ENCODE measurements at regions not wholly inside any gene's neighbourhood (a gene's known extent, or its start where the extent isn't known, plus 50 kb on each side); places are given as distances from the start of the nearest gene placed in this dataset.
"Not testable (repeated sequence)": the region's sequence is repeated elsewhere in the genome, so short reads cannot be mapped to it uniquely, and the experiment has no call there.

DNA sequence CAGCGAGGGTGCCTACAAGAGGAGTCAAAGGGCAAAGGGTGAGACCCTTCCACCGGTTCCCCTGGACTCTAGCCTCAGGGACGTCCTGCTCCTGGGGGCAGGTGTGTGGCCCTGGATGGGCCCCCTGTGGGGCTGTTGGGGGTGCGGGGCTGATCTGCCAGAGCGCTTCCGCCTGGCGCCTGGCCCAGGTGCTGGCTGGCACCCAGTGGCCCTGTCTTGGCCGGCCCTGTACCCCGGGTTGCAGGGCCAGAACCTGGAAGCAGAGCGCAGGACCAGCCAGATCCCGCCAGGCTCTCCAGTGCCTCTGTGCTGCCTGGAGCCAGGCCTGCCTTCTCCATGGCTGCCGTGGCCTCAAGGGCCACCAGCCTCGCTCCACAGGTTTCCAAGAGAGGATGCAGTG lies 1625.8 kb upstream of the GOT2 start:
- in situ Hi-C loops (cut with HindIII; ENCODE audit: low pct_unique_long_range_greater_than_20kb, low sequenced_read_pairs); H3K9me3 ChIP-seq (ENCODE audit: control insufficient read depth, insufficient read depth, low read depth, low read length); intact Hi-C loops (cut with micrococcal nuclease; ENCODE audit: unreplicated experiment); H3K4me3 ChIP-seq (ENCODE audit: low read depth in 2 of 2, low read length in 2 of 2); ATAC-seq; H3K4me1 ChIP-seq (ENCODE audit: control insufficient read depth, insufficient read depth, low read length); CTCF ChIA-PET; H3K27me3 ChIP-seq (ENCODE audit: control insufficient read depth, insufficient read depth, low read length); BruUV-seq (replicated peaks); H3K27ac ChIP-seq (ENCODE audit: low read length); POLR2A ChIA-PET; DNase-seq (ENCODE audit: low read depth, low spot score); H3K36me3 ChIP-seq (ENCODE audit: control insufficient read depth, insufficient read depth, low read length): not testable (repeated sequence)

DNA sequence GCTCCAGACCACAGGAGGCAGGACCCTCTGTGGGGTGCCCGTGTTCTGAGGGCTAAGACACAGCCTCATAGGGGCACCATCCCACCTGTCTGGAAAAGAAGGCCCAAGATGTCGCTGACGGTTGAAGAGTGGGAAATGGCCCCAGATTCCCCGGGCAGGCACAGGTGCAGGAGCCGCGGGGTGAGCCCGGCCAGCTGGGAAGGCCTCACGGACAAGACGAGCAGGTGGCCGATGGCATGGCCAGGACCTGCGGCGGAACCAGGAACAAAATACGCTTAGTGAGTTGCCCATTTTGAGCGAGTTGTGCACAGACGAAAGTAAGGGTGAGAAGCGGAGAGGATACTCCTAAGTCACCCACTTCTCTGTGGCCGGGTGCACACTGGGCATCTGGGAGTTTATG lies 1625.3 kb upstream of the GOT2 start:
- H3K36me3 ChIP-seq (ENCODE audit: control insufficient read depth, insufficient read depth, low read length); intact Hi-C loops (cut with micrococcal nuclease; ENCODE audit: unreplicated experiment); CTCF ChIA-PET; H3K27ac ChIP-seq (ENCODE audit: low read length); ATAC-seq; H3K9me3 ChIP-seq (ENCODE audit: control insufficient read depth, insufficient read depth, low read depth, low read length); H3K4me3 ChIP-seq (ENCODE audit: low read depth in 2 of 2, low read length in 2 of 2); BruUV-seq (replicated peaks); DNase-seq (ENCODE audit: low read depth, low spot score); H3K4me1 ChIP-seq (ENCODE audit: control insufficient read depth, insufficient read depth, low read length); in situ Hi-C loops (cut with HindIII; ENCODE audit: low pct_unique_long_range_greater_than_20kb, low sequenced_read_pairs); H3K27me3 ChIP-seq (ENCODE audit: control insufficient read depth, insufficient read depth, low read length); POLR2A ChIA-PET: not testable (repeated sequence)

DNA sequence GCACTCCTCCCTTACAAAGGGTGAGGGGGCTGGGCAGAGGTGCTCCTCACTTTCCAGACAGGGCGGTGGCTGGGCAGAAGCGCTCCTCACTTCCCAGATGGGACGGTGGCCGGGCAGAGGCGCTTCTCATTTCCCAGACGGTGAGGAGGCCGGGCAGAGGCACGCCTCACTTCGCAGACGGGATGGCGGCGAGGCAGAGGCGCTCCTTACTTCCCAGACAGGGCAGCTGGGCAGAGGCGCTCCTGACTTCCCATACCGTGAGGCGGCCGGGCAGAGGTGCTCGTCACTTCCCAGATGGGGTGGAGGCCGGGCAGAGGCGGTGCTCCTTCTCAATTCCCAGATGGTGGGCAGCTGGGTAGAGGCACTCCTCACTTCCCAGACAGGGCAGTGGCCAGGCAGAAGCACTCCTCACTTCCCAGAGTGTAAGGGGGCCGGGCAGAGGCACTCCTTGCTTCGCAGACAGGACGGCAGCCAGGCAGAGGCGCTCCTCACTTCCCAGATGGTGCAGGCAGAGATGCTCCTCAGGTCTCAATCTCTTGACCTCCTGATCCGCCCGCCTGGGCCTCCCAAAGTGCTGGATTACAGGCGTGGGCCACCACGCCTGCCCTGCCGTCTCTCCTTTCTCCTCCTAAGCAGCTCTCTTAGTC lies 1623.9 kb upstream of the GOT2 start:
- H3K9me3 ChIP-seq (ENCODE audit: control insufficient read depth, insufficient read depth, low read depth, low read length); H3K27me3 ChIP-seq (ENCODE audit: control insufficient read depth, insufficient read depth, low read length); H3K4me1 ChIP-seq (ENCODE audit: control insufficient read depth, insufficient read depth, low read length); intact Hi-C loops (cut with micrococcal nuclease; ENCODE audit: unreplicated experiment); DNase-seq (ENCODE audit: low read depth, low spot score); H3K27ac ChIP-seq (ENCODE audit: low read length); BruUV-seq (replicated peaks); in situ Hi-C loops (cut with HindIII; ENCODE audit: low pct_unique_long_range_greater_than_20kb, low sequenced_read_pairs); POLR2A ChIA-PET; CTCF ChIA-PET; ATAC-seq; H3K4me3 ChIP-seq (ENCODE audit: low read depth in 2 of 2, low read length in 2 of 2); H3K36me3 ChIP-seq (ENCODE audit: control insufficient read depth, insufficient read depth, low read length): not testable (repeated sequence)

DNA sequence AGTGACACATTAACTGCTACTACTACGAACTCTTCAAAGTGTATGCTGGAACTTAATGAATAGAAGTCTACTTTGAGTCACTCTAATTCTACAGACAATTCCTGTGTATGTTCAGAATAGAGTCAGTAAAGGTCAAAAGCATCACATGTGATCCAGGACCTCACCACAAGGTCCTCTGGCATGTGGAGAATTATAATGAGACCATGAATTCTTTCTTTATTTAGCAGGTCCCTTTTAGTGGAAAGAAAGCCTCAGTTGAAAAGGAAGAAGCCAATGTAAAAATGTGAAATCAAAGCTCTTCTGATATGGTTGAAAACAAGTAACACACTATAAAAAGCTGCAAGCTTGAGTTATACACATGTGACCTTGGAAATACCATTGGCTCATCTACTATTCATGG lies 1612.1 kb upstream of the GOT2 start:
- DNase-seq (ENCODE audit: low read depth, low spot score): no peak
- BruUV-seq (replicated peaks): no TSS peak
- TF ChIP-seq SIN3A (IDR thresholded peaks at IDR 0.05; ENCODE audit: borderline replicate concordance, insufficient read depth, low read depth, low read length) (no peak), TCF7L2 (IDR thresholded peaks at IDR 0.05; ENCODE audit: low read depth, low read length) (no peak), POLR2AphosphoS5 (IDR thresholded peaks at IDR 0.05; ENCODE audit: low read depth, low read length) (no peak)
- TF ChIP-seq, protein P1, sequence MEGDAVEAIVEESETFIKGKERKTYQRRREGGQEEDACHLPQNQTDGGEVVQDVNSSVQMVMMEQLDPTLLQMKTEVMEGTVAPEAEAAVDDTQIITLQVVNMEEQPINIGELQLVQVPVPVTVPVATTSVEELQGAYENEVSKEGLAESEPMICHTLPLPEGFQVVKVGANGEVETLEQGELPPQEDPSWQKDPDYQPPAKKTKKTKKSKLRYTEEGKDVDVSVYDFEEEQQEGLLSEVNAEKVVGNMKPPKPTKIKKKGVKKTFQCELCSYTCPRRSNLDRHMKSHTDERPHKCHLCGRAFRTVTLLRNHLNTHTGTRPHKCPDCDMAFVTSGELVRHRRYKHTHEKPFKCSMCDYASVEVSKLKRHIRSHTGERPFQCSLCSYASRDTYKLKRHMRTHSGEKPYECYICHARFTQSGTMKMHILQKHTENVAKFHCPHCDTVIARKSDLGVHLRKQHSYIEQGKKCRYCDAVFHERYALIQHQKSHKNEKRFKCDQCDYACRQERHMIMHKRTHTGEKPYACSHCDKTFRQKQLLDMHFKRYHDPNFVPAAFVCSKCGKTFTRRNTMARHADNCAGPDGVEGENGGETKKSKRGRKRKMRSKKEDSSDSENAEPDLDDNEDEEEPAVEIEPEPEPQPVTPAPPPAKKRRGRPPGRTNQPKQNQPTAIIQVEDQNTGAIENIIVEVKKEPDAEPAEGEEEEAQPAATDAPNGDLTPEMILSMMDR (IDR thresholded peaks at IDR 0.05): no peak
- TF ChIP-seq, protein P2, sequence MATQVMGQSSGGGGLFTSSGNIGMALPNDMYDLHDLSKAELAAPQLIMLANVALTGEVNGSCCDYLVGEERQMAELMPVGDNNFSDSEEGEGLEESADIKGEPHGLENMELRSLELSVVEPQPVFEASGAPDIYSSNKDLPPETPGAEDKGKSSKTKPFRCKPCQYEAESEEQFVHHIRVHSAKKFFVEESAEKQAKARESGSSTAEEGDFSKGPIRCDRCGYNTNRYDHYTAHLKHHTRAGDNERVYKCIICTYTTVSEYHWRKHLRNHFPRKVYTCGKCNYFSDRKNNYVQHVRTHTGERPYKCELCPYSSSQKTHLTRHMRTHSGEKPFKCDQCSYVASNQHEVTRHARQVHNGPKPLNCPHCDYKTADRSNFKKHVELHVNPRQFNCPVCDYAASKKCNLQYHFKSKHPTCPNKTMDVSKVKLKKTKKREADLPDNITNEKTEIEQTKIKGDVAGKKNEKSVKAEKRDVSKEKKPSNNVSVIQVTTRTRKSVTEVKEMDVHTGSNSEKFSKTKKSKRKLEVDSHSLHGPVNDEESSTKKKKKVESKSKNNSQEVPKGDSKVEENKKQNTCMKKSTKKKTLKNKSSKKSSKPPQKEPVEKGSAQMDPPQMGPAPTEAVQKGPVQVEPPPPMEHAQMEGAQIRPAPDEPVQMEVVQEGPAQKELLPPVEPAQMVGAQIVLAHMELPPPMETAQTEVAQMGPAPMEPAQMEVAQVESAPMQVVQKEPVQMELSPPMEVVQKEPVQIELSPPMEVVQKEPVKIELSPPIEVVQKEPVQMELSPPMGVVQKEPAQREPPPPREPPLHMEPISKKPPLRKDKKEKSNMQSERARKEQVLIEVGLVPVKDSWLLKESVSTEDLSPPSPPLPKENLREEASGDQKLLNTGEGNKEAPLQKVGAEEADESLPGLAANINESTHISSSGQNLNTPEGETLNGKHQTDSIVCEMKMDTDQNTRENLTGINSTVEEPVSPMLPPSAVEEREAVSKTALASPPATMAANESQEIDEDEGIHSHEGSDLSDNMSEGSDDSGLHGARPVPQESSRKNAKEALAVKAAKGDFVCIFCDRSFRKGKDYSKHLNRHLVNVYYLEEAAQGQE (IDR thresholded peaks at IDR 0.05; ENCODE audit: insufficient read depth in 1 of 2, low read depth in 2 of 2, low read length in 1 of 2): no peak
- Histone ChIP-seq H3K36me3 (ENCODE audit: control insufficient read depth, insufficient read depth, low read length) (no peaks in the 10 kb centered on the region), H3K4me1 (ENCODE audit: control insufficient read depth, insufficient read depth, low read length) (no peaks in the 10 kb centered on the region), H3K4me3 (ENCODE audit: low read depth in 2 of 2, low read length in 2 of 2) (no peak overlapping the region), H3K27me3 (ENCODE audit: control insufficient read depth, insufficient read depth, low read length) (no peaks in the 10 kb centered on the region), H3K9me3 (ENCODE audit: control insufficient read depth, insufficient read depth, low read depth, low read length) (no peaks in the 10 kb centered on the region), H3K27ac (ENCODE audit: low read length) (no peak overlapping the region)
- in situ Hi-C loops (cut with HindIII; ENCODE audit: low pct_unique_long_range_greater_than_20kb, low sequenced_read_pairs) (no loop called here), intact Hi-C loops (cut with micrococcal nuclease; ENCODE audit: unreplicated experiment) (no loop called here)
- ChIA-PET POLR2A (no interaction called here), CTCF (no interaction called here)
- ATAC-seq: no peak

All from Panc1 (cell line).